Stimulated activated naive CD4-positive, alpha-beta T cell treated with Interleukin-2 at 50 U/mL for 16 hours (primary cell): ENCODE measurements at regions not wholly inside any gene's neighbourhood (a gene's known extent, or its start where the extent isn't known, plus 50 kb on each side); places are given as distances from the start of the nearest gene placed in this dataset.
"Not testable (repeated sequence)": the region's sequence is repeated elsewhere in the genome, so short reads cannot be mapped to it uniquely, and the experiment has no call there.

Experiments
- DNase-seq: peaks from one replicate; lab custom pipeline; 2025; lab: John Stamatoyannopoulos, UW

DNA sequence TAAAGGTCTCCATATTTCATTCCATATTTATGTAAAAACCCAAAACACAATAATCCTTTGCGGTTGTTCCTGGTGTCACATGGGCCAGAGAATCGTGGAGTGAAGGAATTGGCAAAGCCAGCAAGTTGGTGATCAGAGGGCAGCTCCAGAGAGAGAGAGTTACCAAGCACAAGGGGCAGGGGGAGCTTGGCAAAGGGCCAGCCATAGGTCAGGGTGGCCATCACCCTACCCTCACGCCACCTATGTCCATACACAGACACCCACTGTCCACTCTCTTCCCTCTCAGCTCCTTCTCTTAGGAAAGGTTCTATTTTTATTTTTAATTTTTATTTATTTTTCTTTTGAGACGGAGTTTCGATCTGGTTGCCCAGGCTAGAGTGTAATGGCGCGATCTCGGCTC is 163.2 kb upstream of the JARID2 start:
- no peak for DNase-seq

DNA sequence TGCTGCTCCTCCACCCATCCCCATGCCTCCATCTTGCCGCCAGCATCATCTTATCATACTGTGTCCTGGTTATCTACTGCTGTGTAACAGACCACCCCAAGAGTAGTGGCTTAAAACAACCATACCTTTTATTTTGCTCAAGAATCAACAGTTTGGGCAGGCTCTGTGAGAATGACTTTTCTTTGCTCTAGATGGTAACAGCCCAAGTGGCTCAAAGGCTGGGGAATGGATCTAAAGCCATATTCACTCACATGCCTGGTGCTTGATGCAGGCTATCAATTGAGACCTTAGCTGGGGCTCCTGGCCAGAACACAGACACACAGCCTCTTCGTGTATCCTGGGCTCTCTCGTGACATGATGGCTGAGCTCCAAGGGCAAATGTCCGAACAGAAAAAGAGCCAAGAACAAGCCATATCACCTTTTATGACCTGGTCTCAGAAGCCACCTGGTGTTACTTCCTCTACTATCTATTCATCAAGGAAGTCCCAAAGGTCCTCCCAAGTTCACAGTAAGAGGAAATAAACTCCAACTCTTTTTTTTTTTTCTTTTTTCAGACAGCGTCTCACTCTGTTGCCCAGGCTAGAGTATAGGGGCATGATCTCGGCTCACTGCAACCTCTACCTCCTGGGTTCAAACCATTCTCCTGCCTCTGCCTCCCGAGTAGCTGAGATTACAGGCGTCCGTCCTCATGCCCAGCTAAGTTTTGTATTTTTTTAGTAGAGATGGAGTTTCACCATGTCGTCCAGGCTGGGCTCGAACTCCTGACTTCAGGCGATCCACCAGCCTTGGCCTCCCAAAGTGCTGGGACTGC is 159.3 kb upstream of the JARID2 start:
- no peak for DNase-seq

DNA sequence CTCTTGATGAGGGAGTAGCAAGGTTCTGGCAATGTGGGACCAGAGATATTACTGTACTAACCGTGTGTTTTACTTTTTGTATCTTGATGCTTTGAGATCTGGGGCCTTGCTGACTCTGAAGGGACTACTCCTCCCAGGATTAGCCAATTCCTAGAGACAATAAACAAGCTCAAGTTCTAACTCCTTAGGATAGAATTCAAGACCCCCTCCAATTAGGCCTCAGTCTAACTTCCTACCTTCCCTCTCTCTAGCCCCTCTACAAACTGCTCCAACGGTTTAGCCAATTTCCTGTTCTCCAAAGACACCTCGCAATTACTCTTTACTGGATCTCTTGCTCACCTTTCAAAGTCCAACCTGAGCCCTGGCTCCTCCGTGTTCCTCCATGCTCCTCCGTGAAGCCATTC is 158.7 kb upstream of the JARID2 start:
- DNase-seq, result no peak

DNA sequence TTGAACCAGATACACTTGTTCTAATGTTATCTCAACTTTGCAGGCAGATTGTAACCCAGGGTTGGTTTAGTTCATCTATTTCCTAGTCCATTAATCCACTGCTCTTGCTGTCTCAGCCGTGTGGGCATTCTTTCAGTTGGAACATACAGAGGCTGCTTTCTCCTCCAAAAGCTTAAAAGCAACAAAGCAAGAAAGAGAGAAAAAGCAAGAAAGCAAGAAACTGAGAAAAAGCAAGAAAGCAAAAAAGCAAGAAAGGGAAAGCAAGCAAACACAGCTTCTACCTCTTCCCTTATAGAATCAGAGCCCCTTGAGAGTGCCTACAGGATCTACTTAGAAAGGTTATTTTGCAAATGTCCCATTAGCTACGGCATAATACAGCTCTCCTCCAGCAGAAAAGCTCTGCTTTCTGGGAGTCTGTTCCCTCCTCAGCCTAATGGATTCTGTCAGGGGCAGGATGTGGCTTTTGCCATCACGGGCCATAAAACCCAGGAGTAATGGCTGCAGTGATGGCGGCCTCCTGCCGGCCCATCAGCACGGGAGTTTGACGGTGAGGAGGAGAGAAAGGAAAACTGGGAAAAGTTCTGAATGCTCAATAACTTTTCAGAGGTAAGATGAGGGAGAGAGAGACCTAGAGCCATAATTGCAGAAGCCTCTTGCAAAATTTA is 156.8 kb upstream of the JARID2 start:
- no peak for DNase-seq

DNA sequence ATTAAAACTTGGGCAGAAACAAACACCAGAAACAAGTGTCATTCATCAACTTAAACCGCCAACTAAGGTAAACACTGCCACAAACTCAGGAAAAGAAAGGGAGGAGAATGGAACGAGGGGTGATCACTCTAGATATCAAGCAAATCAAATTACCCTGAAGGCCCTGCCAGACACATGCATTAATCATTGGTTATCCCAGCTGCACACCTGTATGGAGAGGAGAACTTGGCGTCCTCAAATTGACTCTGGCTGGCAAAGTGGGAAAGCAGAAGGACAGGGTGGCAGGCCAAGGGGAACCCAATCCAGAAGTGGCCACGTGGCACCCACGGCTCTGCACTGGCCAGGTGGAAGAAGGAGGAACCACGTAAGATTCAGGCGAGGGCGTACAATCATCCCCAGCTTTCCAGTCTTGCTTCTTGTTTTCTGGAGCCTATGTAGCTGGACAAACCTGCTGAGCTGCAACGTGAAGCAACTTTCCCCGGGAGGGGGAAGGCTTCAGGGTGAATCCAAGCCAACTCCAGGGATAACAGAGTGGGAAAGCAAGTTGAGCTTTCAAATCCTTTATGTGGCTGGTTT is 156.2 kb upstream of the JARID2 start:
- DNase-seq, result no peak

DNA sequence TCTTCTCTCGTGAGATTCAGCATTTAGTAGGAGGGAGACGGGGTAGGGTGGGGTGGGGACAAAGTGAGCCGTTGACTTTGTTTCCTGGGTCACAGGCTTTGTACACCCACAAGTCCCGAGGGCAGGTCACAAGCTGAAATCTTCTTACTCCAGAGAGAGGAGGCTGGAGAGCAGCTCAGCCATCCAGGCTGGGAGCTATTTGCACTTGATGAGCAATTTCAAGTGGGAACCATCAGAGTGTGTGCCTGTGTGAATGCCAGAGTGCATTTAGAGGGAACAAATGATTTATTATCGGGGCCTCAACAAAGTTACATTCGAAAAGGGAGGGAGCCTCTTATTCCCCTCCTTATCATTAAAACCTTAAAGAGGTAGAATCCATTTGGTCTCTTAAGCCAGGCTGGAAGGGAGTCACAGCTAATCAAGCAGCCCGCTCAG is 155.7 kb upstream of the JARID2 start:
- DNase-seq, result no peak

DNA sequence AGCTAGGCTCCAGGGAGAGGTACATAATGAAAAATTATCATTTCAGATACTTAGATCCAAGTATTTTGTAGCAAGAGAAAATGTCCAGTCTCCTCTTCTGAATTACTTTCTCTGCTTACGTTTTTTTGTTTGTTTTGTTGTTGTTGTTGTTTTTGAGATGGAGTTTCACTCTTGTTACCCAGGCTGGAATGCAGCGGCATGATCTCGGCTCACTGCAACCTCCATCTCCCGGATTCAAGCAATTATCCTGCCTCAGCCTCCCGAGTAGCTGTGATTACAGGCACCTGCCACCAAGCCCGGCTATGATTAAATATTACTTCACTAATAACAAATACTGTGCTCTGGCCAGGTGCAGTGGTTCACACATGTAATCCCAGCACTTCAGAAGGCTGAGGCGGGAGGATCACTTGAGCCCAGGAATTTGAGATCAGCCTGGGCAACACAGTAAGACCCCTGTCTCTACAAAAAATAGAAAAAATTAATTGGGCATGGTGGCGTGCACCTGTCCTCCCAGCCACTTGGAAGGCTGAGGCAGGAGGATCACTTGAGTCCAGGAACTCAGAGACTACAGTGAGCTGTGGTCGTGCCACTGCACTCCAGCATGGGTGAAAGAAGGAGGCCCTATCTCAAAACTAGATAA is 155.0 kb upstream of the JARID2 start:
- no peak for DNase-seq

DNA sequence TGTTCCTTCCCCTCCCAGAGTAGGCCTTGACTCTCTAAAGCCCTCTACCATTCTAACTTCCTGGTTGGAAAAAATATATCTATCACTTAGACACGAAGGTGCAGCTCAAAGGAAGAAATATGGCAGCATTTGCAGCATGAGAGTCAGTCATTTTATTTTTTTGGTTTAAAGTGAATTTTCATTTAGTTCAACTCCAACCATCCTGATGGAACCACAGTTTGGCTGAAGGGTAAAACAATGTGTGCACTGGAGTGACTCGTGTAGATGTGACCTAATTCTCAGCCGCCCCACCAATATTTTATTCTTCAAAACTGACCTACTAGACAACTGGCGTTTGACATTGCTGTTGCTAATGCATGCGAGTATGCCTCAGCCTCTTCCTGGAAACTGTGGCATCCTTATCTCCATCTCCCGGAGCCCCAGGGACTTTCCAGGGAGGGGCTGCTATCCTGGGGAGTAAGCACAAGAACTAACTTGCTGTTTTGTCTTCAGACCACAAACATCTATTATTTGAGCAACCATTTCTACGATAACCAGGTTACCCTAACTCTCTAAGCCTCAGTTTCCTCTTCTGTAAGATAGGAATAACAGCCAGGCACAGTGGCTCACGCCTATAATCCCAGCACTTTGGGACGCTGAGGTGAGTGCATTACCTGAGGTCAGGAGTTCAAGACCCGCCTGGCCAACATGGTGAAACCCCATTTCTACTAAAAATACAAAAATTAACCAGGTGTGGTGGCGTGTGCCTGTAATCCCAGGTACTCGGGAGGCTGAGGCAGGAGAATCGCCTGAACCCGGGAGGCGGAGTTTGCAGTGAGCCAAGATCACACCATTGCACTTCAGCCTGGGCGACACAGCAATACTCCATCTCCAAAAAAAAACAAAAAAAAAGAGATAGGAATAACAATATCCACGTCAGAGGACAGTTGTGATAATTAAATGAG is 148.7 kb upstream of the JARID2 start:
- peak; percentile 0 for DNase-seq

DNA sequence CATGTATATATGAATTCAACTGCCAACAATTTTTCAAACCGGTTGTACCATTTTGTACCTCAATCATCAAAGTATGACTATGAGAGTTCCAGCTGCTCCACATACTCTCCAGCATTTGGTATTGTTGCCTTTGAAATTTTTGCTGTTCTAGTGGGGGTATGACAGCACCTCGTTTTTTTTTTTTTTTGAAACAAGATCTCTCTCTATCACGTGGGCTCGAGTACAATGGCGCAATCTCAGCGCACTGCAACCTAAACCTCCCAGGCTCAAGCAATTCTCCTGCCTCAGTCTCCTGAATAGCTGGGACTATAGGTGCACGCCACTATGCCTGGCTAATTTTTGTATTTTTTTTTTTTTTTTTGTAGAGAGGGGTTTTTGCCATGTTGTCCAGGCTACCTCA is 144.7 kb upstream of the JARID2 start:
- no peak for DNase-seq

DNA sequence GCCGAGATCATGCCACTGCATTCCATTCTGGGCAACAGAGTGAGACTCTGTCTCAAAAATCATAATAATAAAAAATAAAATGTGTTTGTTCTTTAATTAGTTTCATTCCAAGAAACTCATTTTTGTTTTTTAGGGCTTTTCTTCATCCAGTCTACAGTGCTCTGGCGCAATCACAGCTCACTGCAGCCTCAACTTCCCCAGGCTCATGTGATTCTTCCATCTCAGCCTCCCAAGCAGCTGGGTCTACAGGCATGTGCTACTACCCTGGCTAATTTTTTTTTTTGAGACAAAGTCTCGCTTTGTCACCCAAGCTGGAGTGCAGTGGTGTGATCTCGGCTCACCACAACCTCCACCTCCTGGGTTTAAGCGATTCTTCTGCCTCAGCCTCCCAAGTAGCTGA is 143.6 kb upstream of the JARID2 start:
- DNase-seq, result no peak

DNA sequence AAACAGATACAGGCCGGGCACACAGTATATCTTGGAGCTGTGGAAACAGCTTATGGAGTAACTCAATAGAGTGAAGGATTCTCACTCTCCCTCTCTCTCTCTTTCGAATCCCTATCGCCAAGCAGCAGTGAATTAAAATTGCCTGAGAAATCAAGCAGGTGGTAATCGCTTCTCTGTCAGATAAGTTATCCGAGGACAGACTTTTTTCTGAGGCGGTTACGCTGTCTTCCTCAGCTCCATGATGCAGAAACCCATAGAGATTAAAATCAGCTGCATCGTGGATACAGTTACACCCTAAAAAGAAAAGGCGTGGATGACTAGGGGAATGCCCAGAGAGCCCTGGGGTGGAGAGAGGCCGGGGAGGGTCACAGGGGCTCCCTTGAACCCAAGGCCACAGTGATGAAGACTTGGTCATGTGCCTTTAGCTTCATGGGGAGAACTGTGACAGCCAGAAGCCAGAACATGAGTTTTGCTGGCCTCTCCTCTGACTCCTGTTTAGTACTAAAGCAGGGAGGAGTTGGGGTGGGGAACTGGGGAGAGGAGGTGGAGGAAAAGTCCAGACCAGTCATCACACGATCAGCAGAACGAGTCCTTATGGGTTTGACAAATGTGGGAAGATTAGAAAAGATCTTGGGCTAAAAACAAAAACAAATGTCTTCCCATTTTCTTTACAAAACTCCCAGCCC is 138.8 kb upstream of the JARID2 start:
- no peak for DNase-seq

DNA sequence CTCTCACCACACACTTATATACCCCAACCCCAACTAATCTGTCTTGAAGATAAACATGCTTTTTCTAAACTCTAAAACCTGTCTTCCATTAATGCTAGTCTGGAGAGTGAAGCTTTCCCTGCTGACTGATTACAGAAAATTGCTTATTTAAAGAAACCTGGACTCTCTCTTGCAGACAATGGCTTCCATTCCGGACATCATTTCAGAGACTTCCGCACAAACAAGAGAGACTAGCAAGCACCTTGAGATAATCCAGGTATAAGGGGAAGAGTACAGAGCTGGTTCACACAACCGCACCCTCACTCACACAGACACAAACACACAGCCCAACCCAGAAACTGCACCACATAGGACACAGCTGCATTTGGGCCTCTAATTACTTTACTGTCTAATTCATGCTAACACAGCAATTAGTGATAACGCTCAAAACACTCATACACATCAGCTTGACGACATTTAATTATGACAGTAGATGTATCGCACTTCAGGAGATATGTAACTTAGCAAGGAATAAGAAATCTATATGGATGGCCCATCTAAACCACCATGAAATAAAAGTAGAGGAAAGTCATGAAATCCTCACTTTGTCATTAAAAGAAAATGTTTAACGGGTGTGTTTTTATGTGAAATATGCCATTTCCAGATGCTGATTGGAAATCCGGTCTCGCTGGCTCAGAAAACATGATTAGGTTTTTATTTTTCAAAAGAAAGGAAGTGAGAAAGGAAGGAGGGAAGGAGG is 138.1 kb upstream of the JARID2 start:
- DNase-seq, result no peak

DNA sequence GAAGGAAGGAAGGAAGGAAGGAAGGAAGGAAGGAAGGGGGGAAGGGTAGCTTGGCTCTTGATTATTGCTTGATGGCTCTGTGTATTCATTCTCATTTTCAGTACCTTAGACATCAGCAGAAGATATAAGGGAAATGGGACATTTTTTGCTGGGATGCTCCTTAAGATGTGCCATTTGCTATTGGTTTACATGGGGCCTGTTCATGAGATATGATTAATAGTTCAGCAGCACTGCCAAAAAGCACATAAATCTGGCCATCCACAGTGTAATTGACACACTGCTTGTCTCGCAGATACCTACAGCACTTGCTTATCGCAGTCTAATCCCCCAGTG is 137.5 kb upstream of the JARID2 start:
- DNase-seq, result no peak

DNA sequence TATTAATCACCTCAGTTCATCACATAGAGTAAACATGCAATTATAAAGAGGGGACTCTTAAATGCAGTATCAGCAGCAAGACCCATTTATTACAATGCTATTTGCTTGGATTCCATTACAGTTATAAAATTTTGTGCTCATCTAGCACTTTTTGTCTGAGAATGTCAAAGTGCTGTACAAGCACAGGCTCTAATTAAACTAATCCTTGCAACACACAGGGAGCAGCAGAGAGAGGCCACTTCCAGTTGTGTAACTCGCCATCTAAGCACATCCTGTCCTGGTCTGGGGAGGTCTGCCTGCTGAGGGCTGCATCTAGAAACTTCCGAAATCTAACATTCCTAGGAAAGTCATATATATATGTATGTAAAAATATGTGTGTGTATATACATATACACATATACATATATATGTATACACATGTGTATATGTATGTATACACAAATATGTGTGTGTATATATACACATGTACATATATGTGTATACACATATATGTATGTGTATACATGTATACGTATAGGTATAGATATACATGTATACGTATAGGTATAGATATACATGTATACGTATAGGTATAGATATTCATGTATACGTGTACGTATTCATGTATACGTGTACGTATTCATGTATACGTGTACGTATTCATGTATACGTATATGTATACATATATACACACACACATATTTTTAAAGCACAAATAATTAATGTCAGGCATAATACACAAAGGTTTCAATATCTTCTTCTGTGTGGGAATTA is 136.4 kb upstream of the JARID2 start:
- DNase-seq, result no peak

DNA sequence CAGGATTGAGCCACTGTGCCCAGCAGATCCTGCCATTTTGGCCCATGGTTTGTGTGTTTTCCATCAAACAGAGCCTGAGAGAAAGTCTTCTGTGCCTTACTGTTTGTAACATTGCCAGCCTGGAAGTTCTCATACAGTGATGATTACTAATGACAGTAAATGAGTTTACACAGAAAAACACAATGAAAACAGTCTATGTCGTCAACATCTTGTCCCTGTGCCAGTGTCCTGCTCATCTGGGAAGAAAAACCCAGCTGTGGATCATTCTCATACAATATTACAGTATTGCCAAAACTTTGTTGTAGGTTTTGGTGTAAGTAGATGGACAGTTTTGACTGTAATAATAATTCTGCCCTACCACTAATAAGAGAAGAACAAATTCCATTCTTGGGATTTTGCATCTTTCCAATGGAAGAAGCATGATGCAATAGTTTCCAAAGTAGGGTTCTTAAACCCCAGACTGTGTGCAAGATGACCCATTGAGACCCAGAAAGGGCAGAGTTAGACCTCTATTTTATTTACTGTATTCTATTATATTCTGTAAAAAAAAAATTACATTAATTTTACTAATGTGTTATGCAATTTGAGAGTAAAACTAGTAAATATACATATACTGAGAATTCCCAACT is 135.0 kb upstream of the JARID2 start:
- DNase-seq, result no peak

DNA sequence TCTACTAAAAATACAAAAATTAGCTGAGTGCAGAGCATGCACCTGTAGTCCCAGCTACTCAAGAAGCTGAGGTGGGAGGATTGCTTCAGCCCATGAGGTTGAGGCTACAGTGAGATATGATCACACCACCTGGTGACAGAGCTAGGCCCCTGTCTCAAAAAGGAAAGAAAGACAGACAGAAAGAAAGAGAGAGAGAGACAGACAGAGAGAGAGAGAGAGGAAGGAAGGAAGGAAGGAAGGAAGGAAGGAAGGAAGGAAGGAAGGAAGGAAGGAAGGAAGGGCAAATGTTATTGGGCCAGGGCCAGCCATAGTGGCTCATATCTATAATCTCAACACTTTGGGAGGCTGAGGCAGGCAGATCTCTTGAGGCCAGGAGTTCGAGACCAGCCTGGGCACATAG is 134.3 kb upstream of the JARID2 start:
- not testable (repeated sequence) for DNase-seq

DNA sequence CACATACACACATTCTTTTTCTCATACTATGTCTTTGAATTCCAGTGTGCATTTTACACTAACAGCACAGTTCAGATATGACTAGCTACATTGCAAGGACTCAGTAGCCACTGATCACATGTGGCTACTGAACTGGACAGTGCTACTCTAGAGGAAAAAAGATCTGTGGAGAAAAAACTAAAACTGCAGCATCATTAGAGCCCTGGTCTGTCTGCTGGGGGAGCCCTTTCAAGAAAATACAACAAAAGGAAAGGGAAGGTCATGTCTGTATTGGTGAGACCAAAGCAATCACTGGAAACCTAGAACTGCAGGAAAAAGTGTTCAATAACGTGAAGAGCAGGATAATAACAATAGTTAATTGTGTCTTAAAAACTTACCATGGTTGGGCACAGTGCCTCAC is 132.3 kb upstream of the JARID2 start:
- DNase-seq, result no peak

DNA sequence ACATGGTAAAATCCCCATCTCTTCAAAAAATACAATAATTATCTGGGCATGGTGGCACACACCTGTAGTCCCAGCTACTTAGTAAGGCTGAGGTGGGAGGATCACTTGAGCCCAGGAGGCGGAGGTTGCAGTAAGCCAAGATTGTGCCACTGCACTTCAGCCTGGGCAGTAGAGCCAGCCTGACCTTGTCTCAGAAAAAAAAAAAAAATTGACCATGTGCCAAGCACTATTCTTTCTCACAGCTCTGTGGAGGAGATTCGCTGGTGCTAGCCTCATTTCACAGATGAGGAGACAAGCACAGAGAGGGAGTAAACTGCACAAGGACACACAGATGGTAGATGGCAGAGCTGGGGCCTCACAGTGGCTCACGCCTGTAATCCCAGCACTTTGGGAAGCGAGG is 131.8 kb upstream of the JARID2 start:
- no peak for DNase-seq

DNA sequence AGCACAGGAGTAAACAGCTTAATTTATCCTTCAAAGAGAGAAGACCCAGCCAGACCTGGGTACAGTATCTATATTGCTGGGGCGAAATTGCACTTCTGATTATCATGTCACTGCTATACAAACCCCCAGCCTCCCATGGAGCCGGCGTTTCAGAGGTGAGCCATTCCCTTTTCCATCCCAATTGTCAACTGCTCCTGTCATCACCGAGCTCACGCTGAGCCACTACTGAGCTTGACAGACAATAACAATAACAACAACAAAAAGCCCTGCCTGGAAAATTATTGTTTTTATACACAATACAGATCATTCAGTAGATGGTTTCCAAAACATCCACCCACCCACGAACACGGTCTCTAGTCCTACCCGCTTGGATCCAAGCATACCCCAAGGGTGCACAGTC is 129.0 kb upstream of the JARID2 start:
- no peak for DNase-seq
